KOPT-K1 (cell line): ENCODE measurements at regions not wholly inside any gene's neighbourhood (a gene's known extent, or its start where the extent isn't known, plus 50 kb on each side); places are given as distances from the start of the nearest gene placed in this dataset.
"Not testable (repeated sequence)": the region's sequence is repeated elsewhere in the genome, so short reads cannot be mapped to it uniquely, and the experiment has no call there.

Source experiments
- H3K27ac ChIP-seq: fragments of 200-600 bp; sonication (generic); 2 replicates; pipeline ENCODE4 v1.5.1; 2016; ENCODE audit warnings: antibody characterized with exemption, mild to moderate bottlenecking, low read depth, low read length; ENCODE audit not compliant: poor library complexity, severe bottlenecking
- H3K36me3 ChIP-seq: fragments of 200-600 bp; sonication (generic); 2 replicates; pipeline ENCODE4 v1.5.1; 2017; ENCODE audit warnings: antibody characterized with exemption, mild to moderate bottlenecking, low read length, moderate library complexity; ENCODE audit not compliant: insufficient read depth
- H3K9me3 ChIP-seq: fragments of 200-600 bp; sonication (generic); 2 replicates; pipeline ENCODE4 v1.5.1; 2017; ENCODE audit warnings: antibody characterized with exemption, low read length, mild to moderate bottlenecking; ENCODE audit not compliant: insufficient read depth, poor library complexity, severe bottlenecking

- H3K9me3 ChIP-seq: no peaks in the 10 kb centered on the region
Measured at GRCh38 chr10:25748509-25748908, 185.5 kb upstream of the MYO3A start.

GRCh38 chr10:25753776-25754175 is 180.3 kb upstream of the MYO3A start:
- Histone ChIP-seq H3K36me3 (no peaks in the 10 kb centered on the region), H3K27ac (no peak overlapping the region), H3K9me3 (no peaks in the 10 kb centered on the region)

More at GRCh38 chr10:25748509-25748908, 185.5 kb upstream of the MYO3A start:
- Histone ChIP-seq H3K36me3 (no peaks in the 10 kb centered on the region), H3K27ac (no peak overlapping the region)

- not testable (repeated sequence) for H3K9me3 ChIP-seq, H3K36me3 ChIP-seq, H3K27ac ChIP-seq
Measured at GRCh38 chr10:25755874-25756273, 178.2 kb upstream of the MYO3A start.

- H3K27ac ChIP-seq: no peak overlapping the region
- no peaks in the 10 kb centered on the region for H3K9me3 ChIP-seq
Measured at GRCh38 chr10:25756784-25757183, 177.2 kb upstream of the MYO3A start.

GRCh38 chr10:25758041-25758457 is 176.0 kb upstream of the MYO3A start:
- H3K36me3 ChIP-seq: no peaks in the 10 kb centered on the region
- H3K9me3 ChIP-seq: peaks cover 1% of the 10 kb centered on the region
- H3K27ac ChIP-seq: peak overlapping the region; percentile 28

More at GRCh38 chr10:25756784-25757183, 177.2 kb upstream of the MYO3A start:
- no peaks in the 10 kb centered on the region for H3K36me3 ChIP-seq

GRCh38 chr10:25758511-25758910 is 175.5 kb upstream of the MYO3A start:
- Histone ChIP-seq H3K36me3 (no peaks in the 10 kb centered on the region), H3K9me3 (peaks cover 6% of the 10 kb centered on the region), H3K27ac (peak overlapping the region; percentile 28)

GRCh38 chr10:25761937-25762336 is 172.1 kb upstream of the MYO3A start:
- no peak overlapping the region for H3K27ac ChIP-seq
- peaks cover 9% of the 10 kb centered on the region for H3K9me3 ChIP-seq
- no peaks in the 10 kb centered on the region for H3K36me3 ChIP-seq

- Histone ChIP-seq H3K9me3 (peaks cover 9% of the 10 kb centered on the region), H3K36me3 (no peaks in the 10 kb centered on the region), H3K27ac (peak overlapping the region; percentile 64)
Measured at GRCh38 chr10:25766213-25766612, 167.8 kb upstream of the MYO3A start.

GRCh38 chr10:25766687-25767221 is 167.3 kb upstream of the MYO3A start:
- no peaks in the 10 kb centered on the region for H3K36me3 ChIP-seq
- H3K27ac ChIP-seq: peak overlapping the region; percentile 64
- H3K9me3 ChIP-seq: peaks cover 9% of the 10 kb centered on the region

- H3K27ac ChIP-seq: no peak overlapping the region
- H3K9me3 ChIP-seq: peaks cover 7% of the 10 kb centered on the region
- no peaks in the 10 kb centered on the region for H3K36me3 ChIP-seq
Measured at GRCh38 chr10:25768167-25768566, 165.9 kb upstream of the MYO3A start.

GRCh38 chr10:25778646-25779045 is 155.4 kb upstream of the MYO3A start:
- Histone ChIP-seq H3K9me3 (peaks cover 9% of the 10 kb centered on the region), H3K36me3 (no peaks in the 10 kb centered on the region)

GRCh38 chr10:25786161-25786560 is 147.9 kb upstream of the MYO3A start:
- H3K9me3 ChIP-seq: no peaks in the 10 kb centered on the region
- H3K36me3 ChIP-seq: no peaks in the 10 kb centered on the region
- H3K27ac ChIP-seq: no peak overlapping the region

More at GRCh38 chr10:25778646-25779045, 155.4 kb upstream of the MYO3A start:
- H3K27ac ChIP-seq: no peak overlapping the region

GRCh38 chr10:25786899-25787298 is 147.1 kb upstream of the MYO3A start:
- H3K9me3 ChIP-seq: no peaks in the 10 kb centered on the region
- H3K27ac ChIP-seq: no peak overlapping the region
- no peaks in the 10 kb centered on the region for H3K36me3 ChIP-seq

GRCh38 chr10:25797888-25798429 is 136.1 kb upstream of the MYO3A start:
- H3K36me3 ChIP-seq: no peaks in the 10 kb centered on the region
- no peak overlapping the region for H3K27ac ChIP-seq
- H3K9me3 ChIP-seq: peaks cover 10% of the 10 kb centered on the region

GRCh38 chr10:25804505-25804904 is 129.5 kb upstream of the MYO3A start:
- H3K27ac ChIP-seq: no peak overlapping the region
- H3K36me3 ChIP-seq: no peaks in the 10 kb centered on the region
- no peaks in the 10 kb centered on the region for H3K9me3 ChIP-seq

- H3K36me3 ChIP-seq: no peaks in the 10 kb centered on the region
- H3K9me3 ChIP-seq: no peaks in the 10 kb centered on the region
- no peak overlapping the region for H3K27ac ChIP-seq
Measured at GRCh38 chr10:25805986-25806385, 128.0 kb upstream of the MYO3A start.
